Retinal pigment epithelial cell (primary cell): ENCODE measurements at regions not wholly inside any gene's neighbourhood (a gene's known extent, or its start where the extent isn't known, plus 50 kb on each side); places are given as distances from the start of the nearest gene placed in this dataset.

ENCODE experiments used
- DNase-seq: peaks from one replicate; pipeline ENCODE4 v3.0.0-alpha.2; 2010; ENCODE audit warnings: low read depth
- H3K4me3 ChIP-seq: 2 replicates; pipeline ENCODE4 v1.5.1; 2011; ENCODE audit warnings: mild to moderate bottlenecking, low read length, control low read depth, moderate library complexity
- TF ChIP-seq, protein P1 (sequence below): conservative IDR thresholded peaks from 2 replicates; pipeline ENCODE4 v1.5.1; 2011; ENCODE audit warnings: low read depth, low read length, control low read depth, inconsistent platforms

GRCh38 chr6:4608361-4609115 is 167.7 kb upstream of the CDYL start:
- DNase-seq = no peak
- TF ChIP-seq, protein P1, sequence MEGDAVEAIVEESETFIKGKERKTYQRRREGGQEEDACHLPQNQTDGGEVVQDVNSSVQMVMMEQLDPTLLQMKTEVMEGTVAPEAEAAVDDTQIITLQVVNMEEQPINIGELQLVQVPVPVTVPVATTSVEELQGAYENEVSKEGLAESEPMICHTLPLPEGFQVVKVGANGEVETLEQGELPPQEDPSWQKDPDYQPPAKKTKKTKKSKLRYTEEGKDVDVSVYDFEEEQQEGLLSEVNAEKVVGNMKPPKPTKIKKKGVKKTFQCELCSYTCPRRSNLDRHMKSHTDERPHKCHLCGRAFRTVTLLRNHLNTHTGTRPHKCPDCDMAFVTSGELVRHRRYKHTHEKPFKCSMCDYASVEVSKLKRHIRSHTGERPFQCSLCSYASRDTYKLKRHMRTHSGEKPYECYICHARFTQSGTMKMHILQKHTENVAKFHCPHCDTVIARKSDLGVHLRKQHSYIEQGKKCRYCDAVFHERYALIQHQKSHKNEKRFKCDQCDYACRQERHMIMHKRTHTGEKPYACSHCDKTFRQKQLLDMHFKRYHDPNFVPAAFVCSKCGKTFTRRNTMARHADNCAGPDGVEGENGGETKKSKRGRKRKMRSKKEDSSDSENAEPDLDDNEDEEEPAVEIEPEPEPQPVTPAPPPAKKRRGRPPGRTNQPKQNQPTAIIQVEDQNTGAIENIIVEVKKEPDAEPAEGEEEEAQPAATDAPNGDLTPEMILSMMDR = no peak
- no peak overlapping the region for H3K4me3 ChIP-seq

DNA sequence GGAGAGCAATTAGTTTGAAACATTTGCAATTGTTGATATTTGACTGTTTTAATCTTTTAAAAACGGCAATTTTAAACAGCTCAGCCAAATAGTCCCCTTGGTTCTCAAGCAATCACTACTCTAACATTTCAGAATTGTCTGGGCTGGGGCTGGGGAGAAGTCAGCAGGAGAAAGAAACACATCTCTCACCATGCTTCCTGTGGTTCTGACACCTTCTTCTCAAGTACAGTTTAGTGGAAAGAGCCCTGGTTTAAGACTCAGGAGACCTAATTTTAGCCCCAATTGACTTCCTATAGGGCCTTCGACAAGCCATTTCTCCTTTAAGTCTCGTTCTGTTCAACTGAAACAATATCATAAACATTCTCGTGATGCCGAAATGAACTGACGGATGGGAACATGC is 168.4 kb upstream of the CDYL start:
- TF ChIP-seq, protein P1 = no peak
- H3K4me3 ChIP-seq = no peak overlapping the region
- DNase-seq = no peak

DNA sequence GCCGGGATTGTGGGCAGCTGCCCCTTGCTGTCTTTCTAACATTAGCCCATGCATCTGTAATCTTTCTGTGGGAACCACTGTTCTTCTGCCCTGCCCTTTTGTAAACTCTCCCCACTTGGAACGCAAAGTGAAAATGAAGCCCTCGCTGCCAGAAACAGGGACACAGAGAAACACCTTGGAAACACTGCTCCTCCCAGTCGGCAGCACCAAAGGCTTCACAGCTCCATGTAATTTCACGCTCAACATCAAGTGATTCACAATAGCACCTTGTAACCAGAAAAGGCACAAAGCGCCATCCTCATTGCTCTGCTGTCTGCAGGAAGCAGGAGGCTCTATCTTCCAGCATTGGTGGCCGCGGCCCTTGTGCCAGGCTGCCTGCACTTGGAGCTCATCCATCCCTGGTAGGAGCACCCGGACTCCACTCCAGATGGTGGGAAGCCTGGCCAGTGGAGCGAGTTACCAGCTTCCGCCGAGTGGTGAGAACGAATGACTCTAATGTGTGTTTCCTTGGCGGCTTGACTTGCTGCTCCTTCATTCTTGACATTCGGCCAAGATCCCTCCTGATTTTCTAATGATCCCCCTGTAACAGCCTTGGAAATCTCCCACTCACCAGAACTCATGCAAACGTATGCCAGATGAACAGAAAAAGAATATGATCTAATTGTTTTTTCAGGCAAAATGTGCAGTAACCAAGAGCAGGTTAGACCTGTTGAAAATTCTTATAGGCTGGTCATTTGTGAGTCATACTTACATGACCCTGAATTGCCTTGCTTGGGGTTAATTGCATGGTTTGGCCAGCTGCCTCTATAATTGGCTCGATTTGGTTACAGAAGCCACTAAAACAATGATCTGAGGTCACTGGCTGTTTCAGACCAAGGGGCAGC is 169.1 kb upstream of the CDYL start:
- DNase-seq = peak; percentile 95
- no peak overlapping the region for H3K4me3 ChIP-seq
- TF ChIP-seq, protein P1 = no peak

DNA sequence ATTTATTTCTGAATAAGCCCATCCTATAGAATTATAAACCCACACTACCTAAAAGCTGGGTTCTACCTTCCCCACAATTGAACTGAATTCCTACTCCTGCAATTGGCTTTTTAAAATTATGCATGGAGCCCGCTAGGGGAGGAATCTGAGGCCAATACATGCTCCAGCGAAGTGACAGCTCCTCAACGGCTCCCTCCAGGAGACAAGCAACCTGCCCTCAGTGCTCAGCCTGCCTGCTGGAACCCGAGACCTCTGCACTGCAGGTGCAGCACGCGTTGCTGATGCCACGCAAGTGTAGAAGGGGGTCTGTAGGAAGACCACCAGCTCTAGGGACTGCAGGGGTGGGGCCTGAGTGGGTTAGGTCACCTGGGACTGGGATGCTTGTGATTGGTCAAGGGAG is 170.2 kb upstream of the CDYL start:
- no peak for DNase-seq
- no peak overlapping the region for H3K4me3 ChIP-seq
- TF ChIP-seq, protein P1 = no peak

GRCh38 chr6:4603856-4604369 is 172.3 kb upstream of the CDYL start:
- no peak for DNase-seq
- TF ChIP-seq, protein P1 = no peak
- H3K4me3 ChIP-seq = no peak overlapping the region

DNA sequence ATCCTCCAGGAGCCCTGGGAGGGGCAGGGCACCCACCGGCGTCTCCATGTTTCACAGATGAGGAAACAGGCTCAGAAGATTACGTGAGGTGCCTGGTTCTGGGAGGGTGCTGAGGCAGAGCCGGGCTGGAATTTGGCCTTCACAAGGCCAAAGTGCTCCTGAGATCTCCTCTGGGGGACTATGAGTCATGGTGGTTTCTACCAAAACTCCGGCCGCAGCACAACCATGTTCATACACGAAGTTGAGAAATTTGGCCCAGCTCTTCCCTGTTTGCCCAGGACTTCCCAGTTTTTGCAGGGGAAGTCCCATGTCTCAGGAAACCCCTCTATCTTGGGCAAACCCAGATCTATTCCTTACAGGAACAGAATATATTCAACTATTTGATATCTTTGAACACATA is 172.9 kb upstream of the CDYL start:
- TF ChIP-seq, protein P1 = no peak
- H3K4me3 ChIP-seq = no peak overlapping the region
- DNase-seq = no peak
